NOMO-1 (cell line): ENCODE measurements at regions not wholly inside any gene's neighbourhood (a gene's known extent, or its start where the extent isn't known, plus 50 kb on each side); places are given as distances from the start of the nearest gene placed in this dataset.

ENCODE experiments used
- DNase-seq, 2 experiments: peaks; one replicate each; lab custom pipeline; 2025; ENCODE audit not compliant: unreplicated experiment in 2 of 2; lab: John Stamatoyannopoulos, UW

DNA sequence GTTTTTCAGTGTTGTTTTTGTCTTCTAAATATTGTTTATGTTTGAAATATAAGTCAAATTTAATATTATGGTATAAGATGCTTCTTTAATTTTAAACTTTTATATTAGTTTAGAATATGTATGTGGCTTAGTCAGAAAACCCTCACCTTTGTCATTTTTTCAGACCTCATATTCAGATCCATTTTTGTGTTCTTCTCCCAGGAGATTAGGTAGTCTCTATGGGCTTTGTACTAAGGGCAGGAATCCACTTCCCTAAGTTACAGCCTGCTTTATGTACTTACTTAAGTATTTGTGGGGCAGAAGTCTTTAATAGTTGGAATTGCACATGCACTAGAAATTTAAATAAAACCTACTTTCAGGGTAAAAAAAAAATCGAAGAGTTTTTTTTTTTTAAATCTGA lies 63.5 kb upstream of the TENM3 start:
- DNase-seq = no peak

DNA sequence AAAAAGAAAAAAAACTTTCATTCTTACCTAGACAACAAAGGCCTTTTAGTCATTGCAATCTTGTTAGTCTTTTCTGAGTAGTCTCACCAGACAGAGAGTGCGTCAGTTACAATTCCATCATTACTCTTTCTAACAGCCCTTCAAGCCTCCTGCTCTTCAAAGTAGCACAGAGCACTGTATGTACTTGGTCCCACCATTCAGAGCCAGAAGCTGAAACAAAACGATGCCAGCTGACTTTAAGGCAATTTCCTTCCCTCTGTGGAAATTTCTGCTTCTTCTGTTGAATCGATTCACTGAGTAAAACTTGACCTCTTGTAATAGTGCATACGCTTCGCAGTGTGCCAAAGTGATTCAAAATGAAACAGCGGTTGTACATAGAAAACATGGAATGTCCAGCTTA lies 57.7 kb upstream of the TENM3 start:
- DNase-seq = no peak

DNA sequence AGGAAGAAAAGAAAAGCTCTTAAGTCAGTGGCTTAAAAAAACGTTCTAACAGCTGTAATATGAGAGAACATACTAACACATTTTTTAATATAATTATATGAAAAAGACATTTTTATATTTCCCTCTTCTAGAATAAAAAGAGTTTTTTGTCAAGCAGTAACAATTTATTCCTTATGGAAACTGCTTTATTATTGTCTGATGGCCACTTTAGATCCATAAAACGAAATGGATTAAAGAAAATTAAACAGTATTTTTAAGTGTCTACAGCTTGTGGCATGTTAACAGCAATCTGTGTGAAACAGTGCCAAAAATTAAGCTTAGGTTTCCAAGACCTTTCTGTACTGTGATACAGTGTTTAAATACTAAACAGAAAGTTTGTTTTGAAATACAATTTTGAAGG lies 55.5 kb upstream of the TENM3 start:
- no peak for DNase-seq

DNA sequence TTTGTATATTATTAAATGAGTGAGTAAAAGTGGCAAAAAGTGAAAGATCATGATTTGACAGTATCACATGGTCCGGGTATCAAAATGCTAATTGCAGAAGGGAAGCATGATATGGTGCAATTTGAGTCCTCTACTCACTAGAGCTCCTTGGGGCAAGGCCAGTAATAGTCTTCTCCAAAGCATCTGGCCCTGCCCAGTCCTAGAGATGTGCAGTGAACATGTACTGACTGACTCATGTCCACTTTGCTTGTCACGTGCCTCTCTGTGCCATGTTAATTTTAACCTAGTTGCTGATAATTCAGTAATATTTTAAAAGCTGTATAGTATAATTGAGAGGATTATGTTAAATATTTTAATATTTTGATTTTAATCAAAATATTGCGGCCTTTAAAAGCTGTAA lies 54.6 kb upstream of the TENM3 start:
- DNase-seq = no peak

DNA sequence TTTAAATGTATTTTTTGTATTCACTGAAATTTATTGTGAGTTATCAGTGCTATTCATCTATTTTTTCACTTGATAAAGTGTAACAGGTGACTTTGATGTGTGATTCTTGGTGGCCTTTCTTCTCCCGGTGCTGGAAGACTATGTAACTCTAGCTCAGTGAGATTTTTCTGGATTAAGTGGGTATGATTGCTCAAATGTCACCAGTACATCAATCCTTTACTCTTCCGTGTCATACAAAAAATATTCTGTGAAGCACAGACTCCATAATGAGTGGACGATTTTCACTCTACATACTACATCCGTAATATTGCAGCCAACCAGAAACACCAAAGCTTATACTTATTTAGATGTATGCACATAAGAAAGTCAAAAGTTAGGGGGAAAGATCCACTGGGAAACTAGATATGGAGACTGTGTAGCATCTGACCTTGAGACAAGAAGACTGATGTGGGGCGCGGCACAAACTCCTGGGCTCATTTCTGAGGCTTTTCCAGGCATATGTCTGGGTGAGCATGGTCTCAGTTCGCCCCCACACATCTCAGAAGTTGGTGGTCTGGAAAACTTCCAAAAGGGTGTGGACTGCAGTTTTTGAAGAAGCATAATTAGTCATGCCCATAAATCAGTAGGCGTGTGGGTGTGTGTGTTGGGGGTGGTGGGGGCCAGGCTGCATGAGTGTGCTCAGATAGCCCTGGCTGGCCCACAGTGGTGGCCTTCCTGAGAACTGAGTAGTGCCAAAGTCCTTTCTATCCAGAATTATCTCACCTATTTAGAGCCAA lies 53.9 kb upstream of the TENM3 start:
- no peak for DNase-seq

DNA sequence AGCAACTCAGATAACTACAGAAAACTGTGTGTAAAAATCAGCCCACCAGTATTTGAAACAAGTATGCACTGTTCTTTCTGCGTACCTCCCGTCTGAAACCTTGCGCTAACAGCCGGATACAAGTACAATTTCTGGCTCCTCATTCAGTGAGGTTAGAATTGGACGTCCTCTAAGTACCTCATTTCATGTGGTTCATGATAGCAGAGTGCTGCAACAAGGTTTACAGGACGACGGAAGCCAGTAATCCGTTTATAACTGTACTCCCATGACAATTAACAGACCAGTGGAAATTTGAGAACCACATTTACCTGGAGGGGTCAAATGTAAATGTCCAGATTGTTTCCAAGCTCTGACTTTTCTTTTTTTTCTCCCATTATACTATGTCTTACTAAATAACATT lies 52.9 kb upstream of the TENM3 start:
- DNase-seq = no peak

DNA sequence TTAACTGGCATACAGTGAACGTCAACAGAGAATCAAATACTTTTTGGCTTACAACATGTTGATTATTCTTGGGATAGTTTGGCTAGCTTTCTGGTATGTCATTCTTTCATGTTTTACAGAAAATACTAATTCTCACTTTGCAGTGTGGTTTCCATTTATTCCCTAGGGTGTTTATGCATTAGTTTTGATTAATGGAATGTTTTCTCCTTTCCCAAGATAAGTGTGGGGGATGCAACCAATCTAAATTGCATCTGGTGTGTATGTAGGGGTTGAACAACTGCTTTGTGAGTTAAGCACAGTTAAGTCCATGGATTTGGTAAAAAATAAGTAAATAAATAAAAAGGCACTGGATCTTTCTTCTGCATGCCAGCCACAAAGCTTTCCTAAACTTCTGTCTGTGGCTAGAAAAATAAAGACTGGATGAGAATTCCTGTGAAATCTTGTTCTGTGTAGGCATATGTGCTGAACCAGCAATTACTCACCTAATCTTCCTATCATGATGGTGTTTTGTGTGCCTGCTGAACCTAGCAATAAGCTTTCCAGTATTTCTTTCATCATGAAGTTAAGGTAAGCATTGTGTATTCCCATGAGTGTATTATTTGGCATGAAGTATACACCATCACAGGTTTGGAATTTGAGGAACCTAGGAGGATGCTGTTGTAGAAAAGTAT lies 50.6 kb upstream of the TENM3 start:
- DNase-seq = no peak

DNA sequence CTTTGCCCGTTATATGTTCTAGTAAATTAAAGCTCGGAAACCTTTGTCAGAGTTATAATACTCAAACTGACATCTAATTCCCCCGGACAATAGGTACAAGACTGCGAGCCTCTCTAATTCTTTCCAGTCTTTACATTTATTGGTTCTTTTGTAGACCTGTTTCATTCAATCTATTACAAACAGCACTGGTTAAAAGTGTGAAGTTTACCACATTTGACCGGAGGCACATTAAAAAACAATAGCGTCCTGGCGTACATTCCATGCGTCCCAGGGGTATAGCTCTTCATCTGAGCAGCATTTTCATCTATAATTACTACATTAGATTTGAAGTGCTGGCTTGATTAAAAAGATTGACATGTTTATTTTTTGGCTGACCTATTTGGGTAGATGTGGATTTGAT lies 49.9 kb upstream of the TENM3 start:
- no peak for DNase-seq
